ENCODE measurements at regions not wholly inside any gene's neighbourhood (a gene's known extent, or its start where the extent isn't known, plus 50 kb on each side); places are given as distances from the start of the nearest gene placed in this dataset.

- TF ChIP-seq STAT6 (CRISPR knock-in tag; conservative IDR thresholded peaks at IDR 0.05; ENCODE audit: low read depth) (no peak), ATF1 (CRISPR knock-in tag; IDR thresholded peaks at IDR 0.05) (no peak), GTF2I (CRISPR knock-in tag; conservative IDR thresholded peaks at IDR 0.05) (no peak), OVOL2 (CRISPR knock-in tag; IDR thresholded peaks at IDR 0.05; ENCODE audit: borderline replicate concordance) (no peak), NR3C1 (CRISPR knock-in tag; conservative IDR thresholded peaks at IDR 0.05; ENCODE audit: low read depth) (no peak), NFYB (CRISPR knock-in tag; conservative IDR thresholded peaks at IDR 0.05; ENCODE audit: low read depth) (no peak), ZNF416 (CRISPR knock-in tag; IDR thresholded peaks at IDR 0.05) (no peak)
- TF ChIP-seq, protein P1, sequence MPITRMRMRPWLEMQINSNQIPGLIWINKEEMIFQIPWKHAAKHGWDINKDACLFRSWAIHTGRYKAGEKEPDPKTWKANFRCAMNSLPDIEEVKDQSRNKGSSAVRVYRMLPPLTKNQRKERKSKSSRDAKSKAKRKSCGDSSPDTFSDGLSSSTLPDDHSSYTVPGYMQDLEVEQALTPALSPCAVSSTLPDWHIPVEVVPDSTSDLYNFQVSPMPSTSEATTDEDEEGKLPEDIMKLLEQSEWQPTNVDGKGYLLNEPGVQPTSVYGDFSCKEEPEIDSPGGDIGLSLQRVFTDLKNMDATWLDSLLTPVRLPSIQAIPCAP (CRISPR knock-in tag; IDR thresholded peaks at IDR 0.05) = no peak
- TF ChIP-seq, protein P2, sequence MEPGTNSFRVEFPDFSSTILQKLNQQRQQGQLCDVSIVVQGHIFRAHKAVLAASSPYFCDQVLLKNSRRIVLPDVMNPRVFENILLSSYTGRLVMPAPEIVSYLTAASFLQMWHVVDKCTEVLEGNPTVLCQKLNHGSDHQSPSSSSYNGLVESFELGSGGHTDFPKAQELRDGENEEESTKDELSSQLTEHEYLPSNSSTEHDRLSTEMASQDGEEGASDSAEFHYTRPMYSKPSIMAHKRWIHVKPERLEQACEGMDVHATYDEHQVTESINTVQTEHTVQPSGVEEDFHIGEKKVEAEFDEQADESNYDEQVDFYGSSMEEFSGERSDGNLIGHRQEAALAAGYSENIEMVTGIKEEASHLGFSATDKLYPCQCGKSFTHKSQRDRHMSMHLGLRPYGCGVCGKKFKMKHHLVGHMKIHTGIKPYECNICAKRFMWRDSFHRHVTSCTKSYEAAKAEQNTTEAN (CRISPR knock-in tag; IDR thresholded peaks at IDR 0.05) = no peak
Measured at GRCh38 chr2:188659656-188660406, 314.3 kb upstream of the COL3A1 start (continued).

- Mint-ChIP-seq H3K27me3 (ENCODE audit: low read depth) (no peaks in the 10 kb centered on the region), H3K4me3 (no peak overlapping the region), H3K36me3 (no peaks in the 10 kb centered on the region), H3K4me1 (peaks cover 6% of the 10 kb centered on the region), H3K27ac (no peak overlapping the region), H3K9me3 (no peaks in the 10 kb centered on the region)
- TF ChIP-seq ELF4 (CRISPR knock-in tag; IDR thresholded peaks at IDR 0.05; ENCODE audit: low read depth) (no peak), SMAD4 (CRISPR knock-in tag; IDR thresholded peaks at IDR 0.05) (no peak), SOX15 (CRISPR knock-in tag; IDR thresholded peaks at IDR 0.05) (no peak), ZNF317 (CRISPR knock-in tag; IDR thresholded peaks at IDR 0.05; ENCODE audit: borderline replicate concordance, low read depth) (no peak), PRRX2 (CRISPR knock-in tag; IDR thresholded peaks at IDR 0.05) (no peak)
- TF ChIP-seq, protein P3, sequence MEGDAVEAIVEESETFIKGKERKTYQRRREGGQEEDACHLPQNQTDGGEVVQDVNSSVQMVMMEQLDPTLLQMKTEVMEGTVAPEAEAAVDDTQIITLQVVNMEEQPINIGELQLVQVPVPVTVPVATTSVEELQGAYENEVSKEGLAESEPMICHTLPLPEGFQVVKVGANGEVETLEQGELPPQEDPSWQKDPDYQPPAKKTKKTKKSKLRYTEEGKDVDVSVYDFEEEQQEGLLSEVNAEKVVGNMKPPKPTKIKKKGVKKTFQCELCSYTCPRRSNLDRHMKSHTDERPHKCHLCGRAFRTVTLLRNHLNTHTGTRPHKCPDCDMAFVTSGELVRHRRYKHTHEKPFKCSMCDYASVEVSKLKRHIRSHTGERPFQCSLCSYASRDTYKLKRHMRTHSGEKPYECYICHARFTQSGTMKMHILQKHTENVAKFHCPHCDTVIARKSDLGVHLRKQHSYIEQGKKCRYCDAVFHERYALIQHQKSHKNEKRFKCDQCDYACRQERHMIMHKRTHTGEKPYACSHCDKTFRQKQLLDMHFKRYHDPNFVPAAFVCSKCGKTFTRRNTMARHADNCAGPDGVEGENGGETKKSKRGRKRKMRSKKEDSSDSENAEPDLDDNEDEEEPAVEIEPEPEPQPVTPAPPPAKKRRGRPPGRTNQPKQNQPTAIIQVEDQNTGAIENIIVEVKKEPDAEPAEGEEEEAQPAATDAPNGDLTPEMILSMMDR (IDR thresholded peaks at IDR 0.05) = no peak
- DNase-seq (ENCODE audit: low spot score) (no peak), ATAC-seq (no peak)
- CTCF ChIA-PET = no interaction called here
- POLR2A ChIA-PET = no interaction called here
Measured at GRCh38 chr2:188663301-188663700, 310.9 kb upstream of the COL3A1 start.

- Mint-ChIP-seq H3K27me3 (ENCODE audit: low read depth) (no peaks in the 10 kb centered on the region), H3K36me3 (no peaks in the 10 kb centered on the region), H3K9me3 (no peaks in the 10 kb centered on the region), H3K27ac (no peak overlapping the region), H3K4me3 (no peak overlapping the region), H3K4me1 (peaks cover 6% of the 10 kb centered on the region)
- DNase-seq (ENCODE audit: low spot score) (no peak), ATAC-seq (no peak)
- CTCF ChIA-PET = no interaction called here
- TF ChIP-seq, protein P4, sequence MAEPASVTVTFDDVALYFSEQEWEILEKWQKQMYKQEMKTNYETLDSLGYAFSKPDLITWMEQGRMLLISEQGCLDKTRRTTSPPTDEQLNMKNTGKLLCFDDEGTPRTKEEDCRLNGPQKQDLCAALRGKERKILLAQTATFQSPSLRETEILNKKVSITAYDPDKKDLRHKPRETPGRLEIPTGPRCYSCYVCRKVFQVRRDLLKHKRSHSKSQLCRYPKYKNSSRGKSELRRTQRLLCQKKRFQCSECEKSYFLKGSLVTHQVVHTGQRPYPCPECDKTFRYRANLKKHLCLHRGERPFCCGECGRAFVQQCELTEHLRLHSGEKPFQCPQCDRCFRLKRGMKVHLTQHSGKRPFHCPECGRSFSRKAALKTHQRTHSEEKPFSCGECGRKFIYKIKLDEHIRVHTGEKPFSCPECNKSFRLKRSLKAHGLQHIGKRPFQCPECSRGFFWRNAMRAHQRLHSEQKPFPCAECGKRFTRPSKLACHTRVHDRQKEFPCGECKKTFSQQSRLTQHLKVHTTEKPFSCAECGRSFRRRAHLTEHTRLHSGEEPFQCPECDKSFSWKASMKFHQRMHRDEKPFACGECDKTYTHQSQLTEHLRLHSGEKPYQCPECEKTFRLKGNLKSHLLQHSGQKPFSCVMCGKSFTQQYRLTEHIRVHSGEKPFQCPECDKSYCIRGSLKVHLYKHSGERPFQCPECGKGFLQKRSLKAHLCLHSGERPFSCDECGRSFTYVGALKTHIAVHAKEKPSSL (CRISPR knock-in tag; conservative IDR thresholded peaks at IDR 0.05) = no peak
- no peak for TF ChIP-seq ZNF138 (CRISPR knock-in tag; conservative IDR thresholded peaks at IDR 0.05)
- TF ChIP-seq NR1H2 (CRISPR knock-in tag; IDR thresholded peaks at IDR 0.05) = no peak
- TF ChIP-seq TEAD1 (CRISPR knock-in tag; IDR thresholded peaks at IDR 0.05) = no peak
- POLR2A ChIA-PET = no interaction called here
Measured at GRCh38 chr2:188664416-188664815, 309.8 kb upstream of the COL3A1 start.

Measured in WTC11 (cell line).